SW480 (cell line): ENCODE measurements at regions not wholly inside any gene's neighbourhood (a gene's known extent, or its start where the extent isn't known, plus 50 kb on each side); places are given as distances from the start of the nearest gene placed in this dataset.
"Not testable (repeated sequence)": the region's sequence is repeated elsewhere in the genome, so short reads cannot be mapped to it uniquely, and the experiment has no call there.

ENCODE experiments used
- DNase-seq: peaks from one replicate; pipeline ENCODE4 v3.0.0-alpha.2; 2016; ENCODE audit warnings: low spot score

GRCh38 chr1:47522935-47523834 is 85.3 kb downstream of the FOXD2 start:
- DNase-seq, result no peak

DNA sequence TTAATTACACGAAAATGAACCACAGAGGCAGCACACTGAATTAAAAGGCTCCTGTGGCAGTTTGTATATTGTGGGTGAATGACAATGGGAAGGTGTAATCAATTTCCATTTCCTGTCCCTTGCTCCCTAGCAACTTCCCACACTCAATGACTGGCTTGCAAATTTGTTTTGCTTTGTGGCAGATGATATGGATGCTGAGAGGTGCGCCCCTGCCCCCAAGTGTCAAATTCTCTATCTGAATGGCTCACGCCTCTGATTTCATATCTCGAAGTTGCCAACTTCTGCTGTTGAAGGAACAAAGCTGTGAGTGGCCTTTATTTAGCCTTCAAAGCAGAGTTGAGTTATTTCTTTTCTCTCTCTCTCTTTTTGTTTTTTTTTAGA is 86.0 kb downstream of the FOXD2 start:
- no peak for DNase-seq

DNA sequence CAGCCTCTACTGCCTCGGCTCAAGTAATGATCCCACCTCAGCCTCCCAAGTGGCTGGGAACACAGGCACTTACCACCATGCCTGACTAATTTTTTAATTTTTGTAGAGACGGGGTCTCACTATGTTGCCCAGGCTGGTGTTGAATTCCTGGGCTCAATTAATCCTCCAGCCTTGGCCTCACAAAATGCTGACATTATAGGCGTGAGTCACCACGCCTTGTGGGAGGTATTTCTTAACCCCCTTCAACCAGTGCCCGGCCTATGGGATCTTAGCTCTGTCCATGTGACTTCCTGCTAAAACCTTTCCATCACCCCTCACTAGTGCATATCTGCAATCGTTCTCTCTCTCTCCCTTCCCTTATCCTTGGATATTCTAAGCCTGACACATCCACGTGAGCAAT is 86.4 kb downstream of the FOXD2 start:
- no peak for DNase-seq

DNA sequence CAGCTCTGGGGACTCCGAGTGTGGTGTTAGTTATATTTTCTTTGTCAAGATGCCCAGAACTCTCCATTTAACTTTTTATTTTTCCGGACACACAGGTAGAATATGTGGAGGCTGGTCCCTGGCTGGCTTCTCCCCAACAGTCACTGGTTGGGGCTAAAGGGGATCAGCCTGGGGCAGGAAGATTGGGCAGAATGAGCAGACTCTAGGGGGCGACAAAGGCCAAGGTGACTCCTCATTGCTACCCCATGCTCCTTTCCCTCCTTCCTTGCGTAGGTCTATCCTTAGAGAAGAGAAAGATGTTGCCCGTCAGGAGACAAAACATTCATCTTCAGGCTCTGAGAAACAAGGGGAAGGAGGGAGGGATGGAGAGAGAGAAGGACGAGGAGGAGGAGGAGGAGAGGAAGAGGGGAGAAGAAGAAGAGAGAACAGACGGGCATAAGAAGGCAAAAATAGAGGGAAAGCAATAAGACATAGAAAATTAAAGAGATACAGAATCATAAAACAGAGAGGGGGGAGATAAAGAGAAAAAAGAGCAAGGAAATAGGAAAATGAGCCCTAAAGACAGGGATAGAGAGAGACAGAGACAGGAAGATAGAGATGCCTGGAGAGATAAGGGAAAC is 89.9 kb downstream of the FOXD2 start:
- peak; percentile 31 for DNase-seq

DNA sequence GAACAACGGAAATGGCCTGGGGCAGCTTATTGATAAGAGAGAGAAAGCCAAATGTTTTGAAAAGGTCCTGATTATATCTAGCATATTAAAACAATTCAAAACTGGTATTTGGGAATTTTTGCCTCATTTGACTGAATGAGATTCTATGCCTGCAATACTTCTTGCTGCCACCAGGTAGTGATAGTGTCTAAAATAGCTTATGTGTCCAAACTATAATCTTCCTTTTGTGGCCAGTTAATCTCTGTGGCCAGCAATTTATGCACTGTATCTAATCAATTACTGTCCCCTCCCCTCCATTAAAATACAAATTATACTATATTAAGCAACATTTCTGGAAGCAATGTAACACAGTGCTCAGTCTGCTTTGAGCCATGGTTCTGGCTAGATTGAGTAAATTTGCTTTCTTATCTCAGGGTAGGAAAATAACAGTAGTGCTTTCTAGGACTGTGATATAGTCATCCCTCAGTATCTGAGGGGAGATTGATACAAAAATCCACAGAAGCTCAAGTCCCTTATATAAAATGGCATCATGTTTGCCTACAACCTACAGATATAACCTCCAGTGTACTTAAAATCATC is 91.8 kb downstream of the FOXD2 start:
- no peak for DNase-seq

- peak; percentile 25 for DNase-seq
Observed at GRCh38 chr1:47532921-47533792, 95.3 kb downstream of the FOXD2 start.

DNA sequence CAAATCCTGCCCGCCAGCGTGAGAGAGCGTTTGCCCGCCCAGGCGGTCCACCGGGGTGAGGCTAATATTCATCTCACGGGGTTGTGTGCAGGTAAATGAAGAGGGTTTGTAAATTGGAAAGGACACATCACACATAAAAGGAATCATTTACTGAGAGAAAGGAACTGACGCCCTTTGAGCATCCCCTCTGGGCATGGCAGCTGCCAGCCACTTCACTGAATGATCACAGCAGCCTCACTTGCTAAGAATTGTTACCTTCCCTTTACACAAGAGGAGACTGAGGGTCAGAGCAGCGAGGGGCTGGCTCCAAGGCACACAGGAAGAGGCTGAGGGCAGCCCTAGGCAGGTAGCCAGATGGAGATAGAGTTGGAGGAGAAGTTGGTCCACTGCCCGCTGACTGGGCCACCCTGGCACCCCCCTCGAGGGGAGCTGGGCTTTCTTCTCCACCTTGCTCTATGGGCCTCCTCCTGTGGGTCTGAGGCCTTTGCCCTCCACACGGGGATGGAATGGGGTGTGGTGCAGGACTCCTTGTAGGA is 96.0 kb downstream of the FOXD2 start:
- no peak for DNase-seq

DNA sequence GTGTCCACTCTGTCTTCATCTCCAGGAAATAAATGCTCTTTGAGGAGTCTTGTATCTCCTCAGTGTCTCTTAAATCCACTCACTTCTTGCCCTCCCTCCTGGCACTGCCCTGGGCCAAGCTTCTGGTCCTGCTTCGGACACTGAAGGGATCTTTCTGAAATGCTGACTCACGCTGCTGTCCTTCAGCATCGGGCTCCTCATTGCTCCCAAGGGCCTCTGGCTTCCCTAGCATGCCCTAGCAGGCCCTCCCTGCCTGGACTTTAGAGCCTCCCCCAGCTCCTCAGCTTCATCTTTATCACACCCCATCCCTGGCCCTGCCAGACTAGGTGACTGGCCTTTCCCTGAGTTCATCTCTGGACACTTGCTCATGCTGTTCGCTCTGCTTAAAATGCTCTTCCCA is 96.6 kb downstream of the FOXD2 start:
- no peak for DNase-seq

- no peak for DNase-seq
Observed at GRCh38 chr1:47536646-47537118, 98.8 kb downstream of the FOXD2 start.

DNA sequence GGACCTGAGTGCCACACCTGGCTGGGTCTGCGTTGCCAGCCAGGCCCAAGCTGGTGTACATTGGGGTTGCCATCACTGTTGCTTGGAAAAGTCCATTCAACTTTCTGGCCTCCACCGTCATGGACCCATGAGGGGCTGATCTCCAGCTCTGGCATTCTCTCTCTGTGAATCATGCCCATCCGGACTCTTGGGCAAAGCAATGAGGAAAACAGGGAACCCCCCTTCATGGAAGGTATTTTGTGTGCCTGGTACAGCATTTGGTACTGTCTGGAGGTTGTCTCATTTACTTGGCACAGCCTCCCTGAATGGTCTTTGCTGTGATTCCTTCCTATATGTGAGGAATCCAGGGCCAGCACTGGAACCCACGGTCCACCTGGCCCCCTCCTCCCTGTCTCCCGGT is 99.4 kb downstream of the FOXD2 start:
- no peak for DNase-seq

GRCh38 chr1:47537966-47538365 is 100.1 kb downstream of the FOXD2 start:
- no peak for DNase-seq

DNA sequence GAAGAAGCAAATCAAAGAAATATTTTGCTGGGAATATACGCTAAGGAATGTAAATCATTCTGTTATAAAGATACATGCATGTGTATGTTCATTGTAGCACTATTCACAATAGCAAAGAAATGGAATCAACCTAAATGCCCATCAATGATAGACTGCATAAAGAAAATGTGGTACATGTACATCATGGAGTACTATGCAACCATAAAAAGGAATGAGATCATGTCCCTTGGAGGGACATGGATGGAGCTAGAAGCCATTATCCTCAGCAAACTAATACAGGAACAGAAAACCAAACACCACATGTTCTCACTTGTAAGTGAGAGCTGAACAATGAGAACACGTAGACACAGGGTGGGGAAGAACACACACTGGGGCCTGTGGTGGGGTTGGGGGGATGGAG is 100.7 kb downstream of the FOXD2 start:
- DNase-seq, result not testable (repeated sequence)

DNA sequence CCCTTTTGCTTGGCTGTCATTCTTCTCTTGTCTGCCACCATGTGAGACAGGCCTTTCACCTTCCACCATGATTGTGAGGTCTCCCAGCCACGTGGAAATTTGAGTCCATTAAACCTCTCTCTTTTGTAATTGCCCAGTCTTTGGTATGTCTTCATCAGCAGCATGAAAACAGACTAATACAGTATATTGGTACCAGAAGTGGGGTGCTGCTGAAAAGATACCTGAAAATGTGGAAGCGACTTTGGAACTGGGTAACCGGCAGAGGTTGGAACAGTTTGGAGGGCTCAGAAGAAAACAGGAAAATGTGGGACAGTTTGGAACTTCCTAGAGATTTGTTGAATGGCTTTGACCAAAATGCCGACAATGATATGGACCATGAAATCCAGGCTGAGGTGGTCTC is 103.9 kb downstream of the FOXD2 start:
- not testable (repeated sequence) for DNase-seq

DNA sequence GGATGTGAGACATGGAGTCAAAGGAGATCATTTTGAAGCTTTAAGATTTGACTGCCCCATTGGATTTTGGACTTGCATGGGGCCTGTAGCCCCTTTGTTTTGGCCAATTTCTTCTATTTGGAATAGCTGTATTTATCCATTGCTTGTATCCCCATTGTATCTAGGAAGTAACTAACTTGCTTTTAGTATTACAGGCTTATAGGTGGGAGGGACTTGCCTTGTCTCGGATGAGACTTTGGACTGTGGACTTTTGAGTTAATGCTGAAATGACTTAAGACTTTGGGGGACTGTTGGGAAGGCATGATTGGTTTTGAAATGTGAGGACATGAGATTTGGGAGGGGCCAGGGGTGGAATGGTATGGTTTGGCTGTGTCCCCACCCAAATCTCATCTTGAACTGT is 105.2 kb downstream of the FOXD2 start:
- DNase-seq, result not testable (repeated sequence)

DNA sequence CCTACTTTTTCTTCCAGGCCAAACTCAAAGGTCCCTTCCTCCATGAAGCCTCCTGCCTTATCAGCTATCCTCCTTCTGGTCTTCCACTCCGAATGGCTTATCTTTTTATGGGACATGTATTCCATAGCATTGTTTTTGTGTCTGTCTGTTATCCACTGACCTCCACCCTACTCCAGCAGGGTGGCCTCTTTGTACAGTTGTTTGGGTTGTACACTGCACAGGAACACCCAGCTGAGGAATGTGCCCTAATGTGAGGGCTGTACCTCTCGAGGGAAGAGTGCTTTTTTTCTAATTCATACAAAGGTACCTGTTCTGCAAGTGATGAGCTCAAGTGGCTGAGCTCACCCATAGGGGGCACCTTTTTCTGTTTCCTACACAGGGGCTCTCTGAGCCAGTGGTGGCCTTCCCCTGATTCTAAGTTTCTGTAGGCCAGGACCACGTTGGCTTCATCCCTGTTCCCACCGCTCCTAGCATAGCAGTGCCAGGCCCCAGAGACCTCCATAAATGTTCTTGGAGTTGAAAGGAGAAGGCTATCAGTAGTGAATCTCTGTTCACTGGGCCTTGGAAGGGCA is 108.2 kb downstream of the FOXD2 start:
- DNase-seq, result no peak

DNA sequence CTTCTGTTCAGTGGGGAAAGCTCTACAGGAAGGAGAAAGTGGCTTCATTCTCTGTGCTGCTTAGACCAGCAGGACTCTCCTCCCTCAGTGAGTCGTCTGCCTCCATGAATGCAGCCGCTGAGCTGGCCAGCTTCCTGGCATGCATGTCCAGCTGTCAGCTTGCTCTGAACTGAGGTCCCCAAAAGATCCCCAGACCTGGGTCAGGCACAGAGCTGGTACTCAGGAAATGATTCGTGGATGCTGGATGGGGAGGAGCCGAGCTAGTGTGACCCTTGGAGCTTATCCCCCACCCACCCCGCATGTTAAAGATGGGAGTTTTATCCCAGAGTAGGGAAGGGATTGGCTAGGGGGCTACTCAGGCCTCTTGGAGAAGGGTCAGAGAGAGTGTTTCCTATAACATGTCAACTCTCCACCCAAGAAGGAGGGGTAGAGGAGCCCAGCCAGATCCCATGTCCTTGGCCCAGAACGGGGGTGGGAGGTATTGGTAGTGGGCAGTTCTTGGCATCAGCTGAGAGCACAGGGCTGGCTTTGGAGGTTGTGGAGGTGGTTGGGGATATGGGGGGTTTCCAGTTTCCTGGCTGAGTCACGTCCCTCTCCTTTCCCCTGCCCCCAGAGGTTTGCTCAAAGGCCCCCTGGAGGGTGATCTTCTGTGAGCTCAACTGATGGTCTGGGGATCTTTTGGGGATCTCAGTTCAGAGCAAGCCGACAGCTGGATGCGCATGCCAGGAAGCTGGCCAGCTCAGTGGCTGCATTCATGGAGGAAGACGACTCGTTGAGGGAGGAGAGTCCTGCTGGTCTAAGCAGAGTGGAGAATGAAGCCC is 110.1 kb downstream of the FOXD2 start:
- no peak for DNase-seq

- no peak for DNase-seq
Observed at GRCh38 chr1:47548637-47549036, 110.8 kb downstream of the FOXD2 start.

DNA sequence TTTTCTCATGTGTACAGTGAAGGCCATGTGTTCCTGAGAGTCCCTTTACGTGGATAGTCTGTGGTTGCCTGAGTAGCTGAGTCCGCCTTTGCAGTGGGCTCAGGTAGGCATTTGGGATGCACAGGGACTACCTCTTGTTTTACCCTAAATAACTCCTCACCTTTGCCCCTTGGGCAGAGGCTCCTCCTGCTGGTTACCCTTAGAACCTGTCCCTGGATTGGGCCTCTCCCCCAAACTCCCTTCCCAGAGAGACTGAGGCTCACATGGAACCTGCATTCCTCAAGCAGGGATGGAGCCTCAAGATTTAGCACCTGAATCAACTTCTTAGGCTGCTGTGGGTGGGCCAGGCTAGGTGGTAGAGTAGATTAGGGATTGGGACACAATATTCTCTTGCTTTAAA is 111.7 kb downstream of the FOXD2 start:
- no peak for DNase-seq

GRCh38 chr1:47550929-47551328 is 113.1 kb downstream of the FOXD2 start:
- DNase-seq, result no peak

GRCh38 chr1:47551971-47552528 is 114.2 kb downstream of the FOXD2 start:
- DNase-seq, result no peak
